ENCODE measurements at regions not wholly inside any gene's neighbourhood (a gene's known extent, or its start where the extent isn't known, plus 50 kb on each side); places are given as distances from the start of the nearest gene placed in this dataset.

DNA sequence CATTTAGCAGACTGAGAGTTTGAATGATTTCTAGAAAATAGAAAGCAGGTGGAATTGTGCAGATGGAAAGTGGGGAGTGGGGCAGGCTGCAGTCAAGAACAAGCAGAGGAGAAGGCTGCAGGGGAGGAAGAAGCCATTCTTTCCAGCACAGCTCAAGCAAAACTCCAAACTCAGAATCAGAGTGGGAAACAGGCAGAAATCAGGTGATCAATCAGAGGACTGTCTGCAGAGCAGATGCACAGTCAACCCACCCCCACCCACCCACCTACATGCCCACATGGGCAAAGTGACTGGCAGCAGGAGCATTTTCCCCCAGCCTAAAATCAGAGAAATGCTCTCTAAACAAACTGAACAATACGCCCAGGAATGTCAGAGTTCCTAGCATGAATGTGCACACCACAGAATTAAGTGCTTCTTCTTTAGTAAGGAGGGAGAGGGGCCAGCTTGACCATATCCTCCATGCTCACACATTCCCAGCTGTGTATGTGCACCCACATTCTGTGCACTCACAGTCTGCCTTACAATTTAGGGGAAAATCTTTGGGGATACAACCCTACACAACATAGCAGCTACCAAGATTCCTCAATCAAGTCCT is 194.1 kb upstream of the PLEKHA5 start:
- no peaks in the 10 kb centered on the region for H3K9me3 ChIP-seq (ENCODE audit: low read depth)
- no peak for TF ChIP-seq EZH2 (IDR thresholded peaks at IDR 0.05; ENCODE audit: insufficient read depth, poor library complexity, severe bottlenecking)
- no peak for TF ChIP-seq EZH2phosphoT487 (IDR thresholded peaks at IDR 0.05; ENCODE audit: insufficient read depth, low read depth)
- in situ Hi-C loops (cut with MboI): no loop called here
- no peaks in the 10 kb centered on the region; the same call in 1 of the 2 replicates for H3K4me1 ChIP-seq (ENCODE audit: insufficient read depth)
- no peaks in the 10 kb centered on the region for H3K36me3 ChIP-seq (ENCODE audit: low read depth)
- no peak overlapping the region for H3K27ac ChIP-seq
- no peak overlapping the region for H3K4me2 ChIP-seq (ENCODE audit: unreplicated experiment)
- no peaks in the 10 kb centered on the region for H3F3A ChIP-seq (ENCODE audit: insufficient read depth)
- no peaks in the 10 kb centered on the region for H3K27me3 ChIP-seq (replicated peaks; ENCODE audit: insufficient read depth)
- no peaks in the 10 kb centered on the region for H3K9me2 ChIP-seq (ENCODE audit: insufficient read depth)
- no peak overlapping the region for H2AFZ ChIP-seq
- WGBS, 2 experiments (ENCODE audit: low coverage in 1 of 2, low lambda C conversion rate in 2 of 2, missing lambda C conversion rate in 2 of 2): 69 to 76% methylated on average over 1 of the region's 1 CpG
- DNase-seq: no peak
- H3K79me2 ChIP-seq (ENCODE audit: insufficient read depth): no peaks in the 10 kb centered on the region
- H3K9ac ChIP-seq: no peak overlapping the region
- H4K20me1 ChIP-seq (ENCODE audit: insufficient read depth): no peaks in the 10 kb centered on the region
- H3K4me3 ChIP-seq: no peak overlapping the region

DNA sequence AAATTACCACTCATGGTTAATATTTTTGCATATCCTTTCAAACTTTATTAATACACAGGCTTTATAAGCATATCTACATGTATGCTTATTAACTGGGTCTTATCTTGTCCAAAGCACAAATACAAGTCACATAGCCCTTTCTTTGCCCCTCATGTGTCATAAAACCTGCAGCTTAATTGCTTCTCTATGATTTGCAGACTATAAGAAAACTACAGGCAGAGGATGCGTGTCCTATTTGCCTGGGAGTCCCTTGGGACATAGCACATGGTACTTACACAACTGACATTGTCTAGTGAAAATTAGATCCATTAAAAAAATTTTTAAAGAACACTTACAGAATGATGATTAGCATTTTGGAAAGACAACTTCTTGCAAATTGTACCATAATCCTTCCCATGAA is 190.5 kb upstream of the PLEKHA5 start:
- H2AFZ ChIP-seq: no peak overlapping the region
- H4K20me1 ChIP-seq (ENCODE audit: insufficient read depth): no peaks in the 10 kb centered on the region
- no peak overlapping the region for H3K27ac ChIP-seq
- H3K4me2 ChIP-seq (ENCODE audit: unreplicated experiment): no peak overlapping the region
- WGBS, 2 experiments (ENCODE audit: low coverage in 1 of 2, low lambda C conversion rate in 2 of 2, missing lambda C conversion rate in 2 of 2): 89 to 94% methylated on average over 1 of the region's 1 CpG
- TF ChIP-seq EZH2phosphoT487 (IDR thresholded peaks at IDR 0.05; ENCODE audit: insufficient read depth, low read depth) (no peak), EZH2 (IDR thresholded peaks at IDR 0.05; ENCODE audit: insufficient read depth, poor library complexity, severe bottlenecking) (no peak)
- H3K9me3 ChIP-seq (ENCODE audit: low read depth): no peaks in the 10 kb centered on the region
- no peaks in the 10 kb centered on the region for H3K27me3 ChIP-seq (replicated peaks; ENCODE audit: insufficient read depth)
- H3K4me3 ChIP-seq: no peak overlapping the region
- H3F3A ChIP-seq (ENCODE audit: insufficient read depth): no peaks in the 10 kb centered on the region
- no peak for DNase-seq
- no peaks in the 10 kb centered on the region for H3K36me3 ChIP-seq (ENCODE audit: low read depth)
- no peaks in the 10 kb centered on the region for H3K9me2 ChIP-seq (ENCODE audit: insufficient read depth)
- no peaks in the 10 kb centered on the region for H3K79me2 ChIP-seq (ENCODE audit: insufficient read depth)
- in situ Hi-C loops (cut with MboI): no loop called here
- H3K4me1 ChIP-seq (ENCODE audit: insufficient read depth): no peaks in the 10 kb centered on the region
- H3K9ac ChIP-seq: no peak overlapping the region

DNA sequence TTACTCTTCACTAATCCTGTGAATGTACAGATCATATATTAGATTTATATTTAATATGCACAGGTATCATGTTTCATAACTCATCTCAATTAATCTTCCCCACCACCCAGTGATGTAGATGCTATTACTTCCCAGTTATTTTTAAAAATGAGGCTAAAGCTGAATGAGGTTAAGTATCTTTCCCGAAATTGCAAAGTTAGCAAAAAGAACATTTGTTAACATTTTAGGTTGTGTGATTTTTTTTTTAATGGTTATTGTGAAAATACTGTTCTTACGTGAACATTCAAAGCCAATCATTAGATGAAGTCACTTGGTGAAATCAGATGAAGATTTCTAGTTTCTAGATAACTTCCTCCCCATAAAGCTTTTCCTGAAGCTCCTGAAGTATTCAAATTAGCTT is 186.9 kb upstream of the PLEKHA5 start:
- Histone ChIP-seq H3K4me1 (ENCODE audit: insufficient read depth) (no peaks in the 10 kb centered on the region), H4K20me1 (ENCODE audit: insufficient read depth) (no peaks in the 10 kb centered on the region), H3K27ac (no peak overlapping the region), H3K36me3 (ENCODE audit: low read depth) (no peaks in the 10 kb centered on the region), H3K4me3 (no peak overlapping the region), H3K27me3 (replicated peaks; ENCODE audit: insufficient read depth) (no peaks in the 10 kb centered on the region), H3K9ac (no peak overlapping the region), H2AFZ (no peak overlapping the region), H3F3A (ENCODE audit: insufficient read depth) (no peaks in the 10 kb centered on the region), H3K9me2 (ENCODE audit: insufficient read depth) (no peaks in the 10 kb centered on the region), H3K79me2 (ENCODE audit: insufficient read depth) (no peaks in the 10 kb centered on the region), H3K4me2 (ENCODE audit: unreplicated experiment) (no peak overlapping the region), H3K9me3 (ENCODE audit: low read depth) (no peaks in the 10 kb centered on the region)
- in situ Hi-C loops (cut with MboI): no loop called here
- TF ChIP-seq EZH2 (IDR thresholded peaks at IDR 0.05; ENCODE audit: insufficient read depth, poor library complexity, severe bottlenecking) (no peak), EZH2phosphoT487 (IDR thresholded peaks at IDR 0.05; ENCODE audit: insufficient read depth, low read depth) (no peak)
- WGBS, 2 experiments (ENCODE audit: low coverage in 1 of 2, low lambda C conversion rate in 2 of 2, missing lambda C conversion rate in 2 of 2): 76% methylated on average over 2 of the region's 2 CpGs
- DNase-seq: no peak

DNA sequence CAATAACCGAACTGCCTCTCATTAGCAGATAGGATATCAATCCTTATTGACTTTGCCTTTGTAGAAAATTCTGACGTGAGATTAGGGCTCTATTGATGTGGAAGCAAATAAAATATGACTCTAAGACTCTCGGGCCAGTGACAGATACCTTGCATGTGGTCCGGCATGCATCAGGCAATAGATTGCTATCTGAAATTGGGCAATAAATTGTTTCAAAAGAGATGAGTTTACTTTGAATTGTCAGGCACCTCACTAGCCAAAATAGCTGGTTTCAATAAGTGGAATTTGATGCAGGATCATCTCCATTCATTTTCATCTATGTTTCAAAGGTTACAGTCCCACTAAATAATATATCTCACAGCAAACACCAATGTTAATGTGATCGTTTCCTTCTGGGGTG is 186.3 kb upstream of the PLEKHA5 start:
- no peaks in the 10 kb centered on the region for H3K9me2 ChIP-seq (ENCODE audit: insufficient read depth)
- no peaks in the 10 kb centered on the region for H3K79me2 ChIP-seq (ENCODE audit: insufficient read depth)
- no peak overlapping the region for H3K4me3 ChIP-seq
- DNase-seq: no peak
- no peak overlapping the region for H2AFZ ChIP-seq
- in situ Hi-C loops (cut with MboI): no loop called here
- no peak overlapping the region for H3K4me2 ChIP-seq (ENCODE audit: unreplicated experiment)
- no peaks in the 10 kb centered on the region for H4K20me1 ChIP-seq (ENCODE audit: insufficient read depth)
- no peaks in the 10 kb centered on the region for H3K9me3 ChIP-seq (ENCODE audit: low read depth)
- whole genome bisulfite sequencing, 2 experiments (ENCODE audit: low coverage in 1 of 2, low lambda C conversion rate in 2 of 2, missing lambda C conversion rate in 2 of 2): 40 to 41% methylated on average over 5 of the region's 5 CpGs
- no peaks in the 10 kb centered on the region for H3K4me1 ChIP-seq (ENCODE audit: insufficient read depth)
- H3K27ac ChIP-seq: no peak overlapping the region
- no peak overlapping the region for H3K9ac ChIP-seq
- TF ChIP-seq EZH2 (IDR thresholded peaks at IDR 0.05; ENCODE audit: insufficient read depth, poor library complexity, severe bottlenecking) (no peak), EZH2phosphoT487 (IDR thresholded peaks at IDR 0.05; ENCODE audit: insufficient read depth, low read depth) (no peak)
- no peaks in the 10 kb centered on the region for H3K36me3 ChIP-seq (ENCODE audit: low read depth)
- no peaks in the 10 kb centered on the region for H3K27me3 ChIP-seq (replicated peaks; ENCODE audit: insufficient read depth)
- no peaks in the 10 kb centered on the region for H3F3A ChIP-seq (ENCODE audit: insufficient read depth)

DNA sequence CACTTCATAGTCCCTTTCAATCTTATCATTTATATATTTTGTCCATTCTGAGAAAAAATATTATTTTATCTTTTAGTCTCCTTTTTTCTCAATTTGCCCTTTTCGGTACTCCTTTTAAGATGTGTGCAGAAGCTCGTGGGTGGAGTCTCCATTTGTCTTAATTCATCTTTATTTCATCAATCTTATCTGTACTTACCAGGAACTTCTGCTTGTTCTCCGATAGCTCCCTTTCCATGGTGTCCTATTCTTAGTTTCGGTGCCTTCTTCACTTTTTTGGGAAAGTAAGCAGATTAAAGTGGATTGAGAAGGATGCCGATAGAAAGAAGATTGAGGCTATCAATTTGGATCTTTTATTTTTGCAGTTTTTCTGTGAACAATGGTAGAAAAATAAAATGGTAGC is 183.4 kb upstream of the PLEKHA5 start:
- H3K4me3 ChIP-seq: no peak overlapping the region
- in situ Hi-C loops (cut with MboI): no loop called here
- no peaks in the 10 kb centered on the region for H3K4me1 ChIP-seq (ENCODE audit: insufficient read depth)
- H3K79me2 ChIP-seq (ENCODE audit: insufficient read depth): no peaks in the 10 kb centered on the region
- H3F3A ChIP-seq (ENCODE audit: insufficient read depth): no peaks in the 10 kb centered on the region
- WGBS, 2 experiments (ENCODE audit: low coverage in 1 of 2, low lambda C conversion rate in 2 of 2, missing lambda C conversion rate in 2 of 2): 80 to 85% methylated on average over 5 of the region's 5 CpGs
- H3K9me3 ChIP-seq (ENCODE audit: low read depth): no peaks in the 10 kb centered on the region
- no peak for DNase-seq
- no peaks in the 10 kb centered on the region for H3K9me2 ChIP-seq (ENCODE audit: insufficient read depth)
- no peaks in the 10 kb centered on the region for H4K20me1 ChIP-seq (ENCODE audit: insufficient read depth)
- no peak overlapping the region for H3K4me2 ChIP-seq (ENCODE audit: unreplicated experiment)
- H3K27ac ChIP-seq: no peak overlapping the region
- H3K27me3 ChIP-seq (replicated peaks; ENCODE audit: insufficient read depth): no peaks in the 10 kb centered on the region
- TF ChIP-seq EZH2 (IDR thresholded peaks at IDR 0.05; ENCODE audit: insufficient read depth, poor library complexity, severe bottlenecking) (no peak), EZH2phosphoT487 (IDR thresholded peaks at IDR 0.05; ENCODE audit: insufficient read depth, low read depth) (no peak)
- H3K36me3 ChIP-seq (ENCODE audit: low read depth): no peaks in the 10 kb centered on the region
- H3K9ac ChIP-seq: no peak overlapping the region
- H2AFZ ChIP-seq: no peak overlapping the region
